C4-2B (cell line): ENCODE measurements at regions not wholly inside any gene's neighbourhood (a gene's known extent, or its start where the extent isn't known, plus 50 kb on each side); places are given as distances from the start of the nearest gene placed in this dataset.

Experiments used
- ZFX ChIP-seq: fragments of 450-650 bp; IDR thresholded peaks from 2 replicates; pipeline ENCODE4 v1.6.1; 2017
- TF ChIP-seq, protein P1 (sequence below): fragments of 450-650 bp; conservative IDR thresholded peaks from 2 replicates; pipeline ENCODE4 v1.5.1; 2017; ENCODE audit warnings: mild to moderate bottlenecking

DNA sequence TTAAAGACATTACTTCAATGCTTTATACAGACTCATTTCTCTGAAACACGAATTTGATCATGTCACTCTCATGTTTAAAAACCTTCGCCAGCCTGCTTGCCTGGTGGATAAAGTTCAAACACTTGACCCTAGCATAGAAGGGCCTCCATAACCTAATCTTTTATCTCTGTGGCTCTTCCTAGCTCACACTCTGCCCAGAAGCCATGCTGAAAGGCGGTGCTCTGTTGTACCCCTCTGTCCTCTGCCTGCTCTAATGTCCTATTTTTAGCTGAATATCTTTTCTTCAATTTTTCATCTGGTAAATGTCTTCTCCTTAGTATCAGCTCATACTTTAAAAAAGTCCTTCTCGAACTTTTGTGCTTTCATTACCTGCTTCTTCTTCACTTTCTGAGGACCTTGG lies 302.6 kb upstream of the BOD1L1 start:
- TF ChIP-seq, protein P1, sequence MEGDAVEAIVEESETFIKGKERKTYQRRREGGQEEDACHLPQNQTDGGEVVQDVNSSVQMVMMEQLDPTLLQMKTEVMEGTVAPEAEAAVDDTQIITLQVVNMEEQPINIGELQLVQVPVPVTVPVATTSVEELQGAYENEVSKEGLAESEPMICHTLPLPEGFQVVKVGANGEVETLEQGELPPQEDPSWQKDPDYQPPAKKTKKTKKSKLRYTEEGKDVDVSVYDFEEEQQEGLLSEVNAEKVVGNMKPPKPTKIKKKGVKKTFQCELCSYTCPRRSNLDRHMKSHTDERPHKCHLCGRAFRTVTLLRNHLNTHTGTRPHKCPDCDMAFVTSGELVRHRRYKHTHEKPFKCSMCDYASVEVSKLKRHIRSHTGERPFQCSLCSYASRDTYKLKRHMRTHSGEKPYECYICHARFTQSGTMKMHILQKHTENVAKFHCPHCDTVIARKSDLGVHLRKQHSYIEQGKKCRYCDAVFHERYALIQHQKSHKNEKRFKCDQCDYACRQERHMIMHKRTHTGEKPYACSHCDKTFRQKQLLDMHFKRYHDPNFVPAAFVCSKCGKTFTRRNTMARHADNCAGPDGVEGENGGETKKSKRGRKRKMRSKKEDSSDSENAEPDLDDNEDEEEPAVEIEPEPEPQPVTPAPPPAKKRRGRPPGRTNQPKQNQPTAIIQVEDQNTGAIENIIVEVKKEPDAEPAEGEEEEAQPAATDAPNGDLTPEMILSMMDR: no peak
- no peak for TF ChIP-seq ZFX
